Right cardiac atrium (tissue), 5 donors: ENCODE measurements at regions not wholly inside any gene's neighbourhood (a gene's known extent, or its start where the extent isn't known, plus 50 kb on each side); places are given as distances from the start of the nearest gene placed in this dataset.
A peak's percentile ranks its signal among the peaks of the same experiment; 100 is the strongest.
"Not testable (repeated sequence)": the region's sequence is repeated elsewhere in the genome, so short reads cannot be mapped to it uniquely, and the experiment has no call there.

Experiments
- ATAC-seq, 2 donors: fragments of 200-7000 bp; cut with Tn5 transposase; one replicate each; pipeline versions ENCODE4 v1.8.0 to v1.9.1; 2020; ENCODE audit warnings: moderate library complexity in 2 of 2, mild to moderate bottlenecking in 1 of 2
- DNase-seq, 3 donors: peaks; one replicate each; pipeline ENCODE4 v3.0.0-alpha.2; 2020
- H3K27ac ChIP-seq: one replicate; pipeline ENCODE4 v1.5.1; 2013; ENCODE audit warnings: mild to moderate bottlenecking, low read length, control low read depth, moderate library complexity
- H3K27me3 ChIP-seq: one replicate; pipeline ENCODE4 v1.6.1; 2013; ENCODE audit not compliant: control insufficient read depth, insufficient read depth
- H3K4me1 ChIP-seq: one replicate; pipeline ENCODE4 v1.6.1; 2013; ENCODE audit warnings: low read length; ENCODE audit not compliant: control insufficient read depth, insufficient read depth
- H3K4me3 ChIP-seq: one replicate; pipeline ENCODE4 v1.5.1; 2013; ENCODE audit warnings: low read length, control low read depth
- H3K9me3 ChIP-seq: one replicate; pipeline ENCODE4 v1.6.1; 2013; ENCODE audit warnings: low read length; ENCODE audit not compliant: control insufficient read depth
- WGBS: extraction: QIAGEN DNeasy Blood & Tissue Kit; methylation state at CpG from one replicate; pipeline ENCODE4 v1.1.7; 2013; 5-methylcytosine and 5-hydroxymethylcytosine counted together
- intact Hi-C, 4 donors: fragments of 100-400 bp; cut with DNase I; formaldehyde crosslinking; loops; one replicate each; pipeline versions ENCODE4 v1.11.0 to v1.14.0; 2022 to 2023
- donor health status: healthy with polysubstance abuse.
- donor health status: DM: no; HTN: yes; CAD: no.
- donor health status: DM: no; HTN: no; CAD: no.
- donor health status: DM: no; HTN: yes; CAD: no; lungs with severe emphysema.
- donor health status: DM: yes; HTN: yes; CAD: no.

DNA sequence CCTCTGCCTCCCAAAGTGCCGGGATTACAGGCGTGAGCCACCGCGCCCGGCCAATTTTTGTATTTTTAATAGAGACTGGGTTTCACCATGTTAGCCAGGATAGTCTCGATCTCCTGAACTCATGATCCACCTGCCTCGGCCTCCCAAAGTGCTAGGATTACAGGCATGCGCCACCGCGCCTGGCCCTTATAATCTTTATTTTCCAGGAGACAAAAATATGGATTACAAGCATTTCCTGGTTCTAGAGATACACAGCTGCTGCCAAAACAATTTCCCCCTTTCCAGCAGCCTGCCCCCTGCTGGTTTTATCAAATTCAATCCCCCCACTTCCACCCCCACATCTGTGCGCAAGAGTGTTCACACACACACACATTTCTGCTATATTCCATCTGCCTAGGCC lies 333.4 kb downstream of the ZNF479 start:
- H3K27me3 ChIP-seq, intact Hi-C loops, H3K27ac ChIP-seq, DNase-seq, H3K4me1 ChIP-seq, H3K9me3 ChIP-seq, H3K4me3 ChIP-seq, ATAC-seq: not testable (repeated sequence)
- WGBS = 81% methylated on average over 10 of the region's 11 CpGs

- H3K9me3 ChIP-seq, H3K27ac ChIP-seq, H3K4me3 ChIP-seq, DNase-seq, H3K4me1 ChIP-seq, intact Hi-C loops, H3K27me3 ChIP-seq: not testable (repeated sequence)
- WGBS = 62% methylated on average over 39 of the region's 39 CpGs
- ATAC-seq = peak; percentile 16 to 26
Measured at GRCh38 chr7:56787474-56787873, 344.8 kb downstream of the ZNF479 start.
